ENCODE measurements at regions not wholly inside any gene's neighbourhood (a gene's known extent, or its start where the extent isn't known, plus 50 kb on each side); places are given as distances from the start of the nearest gene placed in this dataset.
"Not testable (repeated sequence)": the region's sequence is repeated elsewhere in the genome, so short reads cannot be mapped to it uniquely, and the experiment has no call there.

DNA sequence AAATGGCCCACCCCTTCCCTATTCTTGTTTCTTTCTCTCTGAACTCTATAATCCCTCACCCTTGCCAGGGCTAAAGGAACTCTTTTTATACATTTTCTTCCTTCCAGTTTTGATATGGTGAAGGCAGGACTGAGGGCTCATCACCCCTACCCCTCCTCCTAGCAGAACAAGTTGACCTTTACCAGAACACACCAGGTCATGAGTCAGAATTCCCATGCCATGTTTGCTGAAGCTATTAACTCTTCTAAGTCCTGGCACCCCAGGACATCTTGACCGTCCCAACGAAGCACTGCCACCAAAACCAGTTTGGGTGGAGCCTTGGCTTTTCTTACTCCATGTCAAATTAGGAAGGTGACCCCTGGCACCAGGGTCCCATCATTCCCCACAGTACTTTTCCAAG lies 57.5 kb upstream of the DYNLT3 start:
- DNase-seq (ENCODE audit: low read depth in 4 of 4, low spot score in 3 of 4), result no peak

DNA sequence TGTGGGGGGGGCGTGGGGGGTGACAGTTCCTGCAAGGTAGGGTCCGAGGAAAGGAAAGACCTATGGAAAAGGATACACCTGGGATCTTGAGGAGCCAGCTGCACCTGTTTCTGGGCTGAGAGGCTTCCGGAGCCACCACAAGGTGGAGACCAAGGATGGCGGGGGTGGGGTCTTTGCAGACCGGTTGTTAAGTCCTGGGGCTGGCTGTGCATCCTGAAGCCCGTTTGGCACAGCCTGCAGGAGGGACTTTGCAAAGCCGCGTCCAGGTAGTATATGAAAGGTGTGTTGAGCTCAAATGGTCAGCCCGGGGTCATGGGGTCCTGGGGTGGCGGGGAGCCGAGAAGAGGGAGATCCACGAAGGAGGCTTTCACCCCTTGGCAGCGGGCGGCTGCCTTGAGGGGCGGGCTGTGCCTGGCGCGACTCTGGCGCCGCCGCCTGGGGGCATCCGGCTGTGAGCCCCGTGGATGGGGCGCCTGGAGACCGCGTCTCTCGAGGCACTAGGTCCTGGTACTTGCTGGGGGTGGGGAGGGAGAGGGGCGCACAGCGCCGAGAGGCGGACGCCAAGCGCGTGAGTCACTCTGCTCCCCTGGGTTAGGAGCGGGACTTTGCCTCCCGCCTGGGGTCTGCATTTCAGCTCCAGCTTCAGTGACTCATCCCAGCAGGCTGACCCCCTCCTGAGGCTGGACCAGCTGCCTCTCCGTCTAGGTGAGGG lies 58.2 kb upstream of the DYNLT3 start:
- DNase-seq (ENCODE audit: low read depth in 4 of 4, low spot score in 3 of 4), result peak in 1 of 4 donors; percentile 5

DNA sequence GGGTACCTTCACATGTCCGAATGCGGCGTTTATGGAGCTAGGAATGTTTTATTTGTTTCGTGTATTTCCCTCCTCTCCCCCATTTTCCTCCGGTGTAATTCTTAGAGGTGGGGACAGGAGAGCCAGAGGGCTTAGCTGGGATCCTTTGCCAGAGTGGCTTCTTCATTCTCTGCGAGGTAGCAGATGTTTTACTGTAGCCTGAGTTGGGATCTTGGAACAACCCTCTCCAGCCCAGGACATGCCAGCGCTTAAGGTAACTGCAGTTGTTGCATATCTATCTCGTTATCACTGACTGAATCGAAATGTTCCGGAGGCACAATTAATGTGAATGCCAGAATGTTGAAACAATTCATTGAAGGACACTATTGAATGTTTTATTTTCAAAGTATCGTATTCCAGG lies 59.0 kb upstream of the DYNLT3 start:
- no peak for DNase-seq (ENCODE audit: low read depth in 4 of 4, low spot score in 3 of 4)

DNA sequence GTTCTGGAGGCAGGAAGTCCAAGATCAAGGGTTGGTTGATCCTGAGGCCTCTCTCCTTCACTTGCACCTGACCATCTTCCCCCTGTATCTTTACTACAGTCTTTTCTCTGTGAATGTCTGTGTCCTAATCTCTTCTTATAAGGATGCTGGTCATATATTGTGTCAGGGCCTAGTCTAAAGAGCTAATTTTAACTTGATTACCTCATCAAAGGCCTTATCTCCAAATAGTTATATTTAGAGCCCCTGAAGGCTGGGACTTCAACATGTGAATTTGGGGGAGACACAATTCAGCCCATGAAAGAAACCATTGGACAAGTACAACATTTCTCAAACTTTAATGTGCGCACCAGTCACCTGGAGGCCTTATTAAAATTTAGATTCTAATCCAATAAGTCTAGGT lies 62.8 kb upstream of the DYNLT3 start:
- DNase-seq (ENCODE audit: low read depth in 4 of 4, low spot score in 3 of 4), result no peak

GRCh38 chrX:37912304-37912703 lies 64.9 kb upstream of the DYNLT3 start:
- no peak for DNase-seq (ENCODE audit: low read depth in 4 of 4, low spot score in 3 of 4)

DNA sequence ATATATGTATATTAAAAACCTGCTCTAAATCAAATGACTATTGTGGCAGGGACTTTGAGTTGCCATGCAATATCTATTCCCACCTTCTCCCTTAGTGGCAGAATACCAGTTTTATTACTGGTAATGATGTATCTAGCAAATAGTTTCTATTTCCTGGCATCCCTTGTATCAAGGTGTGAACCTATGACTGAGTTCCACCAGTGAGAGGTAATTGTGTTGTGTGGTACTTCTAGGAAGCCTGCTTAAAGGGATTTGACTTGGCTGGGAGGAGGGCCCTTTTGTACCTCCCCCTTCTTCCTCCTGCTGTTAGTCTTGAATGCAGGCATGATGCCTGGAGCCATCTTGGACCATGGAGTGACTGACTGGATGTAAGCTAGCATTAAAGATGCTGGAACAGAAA lies 65.4 kb upstream of the DYNLT3 start:
- DNase-seq (ENCODE audit: low read depth in 4 of 4, low spot score in 3 of 4), result no peak

DNA sequence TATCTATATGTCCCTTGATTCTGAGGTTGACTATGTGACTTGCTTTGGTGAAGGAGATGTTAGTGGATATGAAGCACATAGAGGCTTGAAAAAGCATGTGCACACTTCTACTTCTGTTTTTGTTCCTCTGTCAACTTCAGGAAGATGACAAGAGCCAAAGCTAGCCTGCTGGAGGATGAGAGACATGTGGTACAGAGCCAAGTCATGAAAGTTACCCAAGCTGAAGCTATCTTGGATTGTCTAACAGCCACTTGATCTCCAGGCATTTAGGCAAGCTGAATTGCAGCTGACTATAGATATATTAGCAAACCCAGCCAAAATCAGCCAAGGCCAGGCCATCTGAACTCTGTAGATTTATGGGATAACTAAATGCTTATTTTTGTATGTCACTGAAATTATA lies 70.8 kb upstream of the DYNLT3 start:
- no peak for DNase-seq (ENCODE audit: low read depth in 4 of 4, low spot score in 3 of 4)

GRCh38 chrX:37918703-37919102 lies 71.3 kb upstream of the DYNLT3 start:
- no peak for DNase-seq (ENCODE audit: low read depth in 4 of 4, low spot score in 3 of 4)

GRCh38 chrX:37921758-37922157 lies 74.4 kb upstream of the DYNLT3 start:
- DNase-seq (ENCODE audit: low read depth in 4 of 4, low spot score in 3 of 4), result no peak

DNA sequence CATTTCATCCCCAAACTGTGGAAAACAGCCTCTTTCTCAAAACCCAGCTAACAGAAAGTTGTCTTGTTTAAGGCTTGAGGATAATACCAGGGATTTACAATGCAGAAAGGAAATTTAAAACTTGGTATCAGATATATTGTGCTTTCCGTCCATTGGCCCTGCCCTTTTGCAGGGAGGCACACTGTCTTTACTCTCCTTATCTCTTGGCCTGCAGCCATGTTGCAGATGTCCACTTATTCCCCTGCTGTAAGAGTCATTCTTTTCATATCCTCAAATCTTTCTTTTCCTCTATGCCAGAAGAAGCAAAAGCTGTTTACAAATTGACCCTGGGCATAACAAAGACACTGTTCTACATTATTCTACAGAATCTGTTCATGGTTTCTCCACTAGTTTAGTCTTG lies 75.6 kb upstream of the DYNLT3 start:
- no peak for DNase-seq (ENCODE audit: low read depth in 4 of 4, low spot score in 3 of 4)

DNA sequence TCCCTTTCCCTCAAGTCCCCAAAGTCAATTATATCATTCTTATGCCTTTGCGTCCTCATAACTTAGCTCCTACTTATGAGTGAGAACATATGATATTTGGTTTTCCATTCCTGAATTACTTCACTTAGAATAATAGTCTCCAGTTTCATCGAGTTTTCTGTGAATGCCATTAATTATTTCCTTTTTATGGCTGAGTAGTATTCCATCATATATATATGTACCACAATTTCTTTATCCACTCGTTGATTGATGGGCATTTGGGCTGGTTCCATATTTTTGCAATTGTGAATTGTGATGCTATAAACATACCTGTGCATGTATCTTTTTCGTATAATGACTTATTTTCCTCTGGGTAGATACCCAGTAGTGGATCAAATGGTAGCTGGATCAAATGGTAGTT lies 78.4 kb upstream of the DYNLT3 start:
- DNase-seq (ENCODE audit: low read depth in 4 of 4, low spot score in 3 of 4), result not testable (repeated sequence)

GRCh38 chrX:37926700-37927099 lies 79.3 kb upstream of the DYNLT3 start:
- peak in 1 of 4 donors; percentile 3 for DNase-seq (ENCODE audit: low read depth in 4 of 4, low spot score in 3 of 4)

- no peak for DNase-seq (ENCODE audit: low read depth in 4 of 4, low spot score in 3 of 4)
These were observed 64.2 kb upstream of the SYTL5 start for GRCh38 chrX:37942170-37942569.

DNA sequence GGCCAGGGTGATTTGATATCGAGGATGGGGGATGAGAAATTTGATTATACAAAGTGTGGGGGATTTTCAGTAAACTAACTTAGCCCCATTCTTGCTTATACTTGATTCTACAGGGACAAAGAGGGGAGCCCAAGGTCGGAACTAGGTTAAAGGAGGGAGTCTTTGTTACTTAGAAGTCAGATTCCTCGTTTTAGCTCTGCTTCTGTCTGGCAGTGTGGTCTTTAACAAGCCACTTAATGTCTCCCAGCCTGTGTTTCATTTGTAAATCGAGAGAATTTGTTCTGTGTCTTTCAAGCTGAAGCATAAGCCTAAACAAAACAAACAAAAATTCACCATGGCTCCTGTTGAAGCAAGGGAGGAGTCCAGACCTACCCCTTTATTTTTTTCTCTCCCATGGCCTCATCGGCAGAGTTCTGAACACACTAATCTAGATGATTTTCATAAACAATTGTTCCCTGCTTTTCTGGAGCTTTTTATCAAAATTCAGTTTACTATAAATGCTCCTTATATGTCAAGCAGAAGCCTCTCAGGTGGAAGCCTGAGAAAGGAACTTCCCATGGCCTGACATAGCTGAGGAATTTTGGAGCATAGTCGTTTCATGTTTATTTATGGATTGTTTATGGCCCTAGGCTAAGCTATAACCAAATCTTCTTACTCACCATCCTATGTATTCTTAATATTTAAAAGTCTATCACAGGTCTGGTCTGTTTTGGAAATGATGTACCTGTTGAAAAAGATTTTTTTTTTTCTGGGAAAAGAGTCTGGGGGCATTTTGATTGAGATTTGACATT lies 62.6 kb upstream of the SYTL5 start:
- no peak for DNase-seq (ENCODE audit: low read depth in 4 of 4, low spot score in 3 of 4)

DNA sequence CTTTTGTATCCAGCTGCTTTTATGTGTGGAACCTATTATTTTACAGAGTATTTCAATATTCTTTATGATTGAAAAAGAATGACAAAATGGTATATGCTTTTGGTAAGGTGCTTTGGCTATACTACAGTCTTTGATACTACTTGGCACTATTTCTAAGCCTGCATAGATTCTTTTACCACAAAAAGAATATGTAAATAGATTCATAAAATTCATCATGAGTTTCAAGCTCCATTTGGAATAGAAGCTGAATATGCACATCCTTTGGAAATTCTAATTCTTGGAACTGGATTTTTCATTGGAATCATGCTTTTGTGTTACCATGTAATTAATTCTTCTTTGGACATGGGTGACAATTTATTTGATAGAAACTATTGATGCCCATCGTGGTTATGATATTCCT lies 60.2 kb upstream of the SYTL5 start:
- no peak for DNase-seq (ENCODE audit: low read depth in 4 of 4, low spot score in 3 of 4)

GRCh38 chrX:37955273-37955672 lies 51.1 kb upstream of the SYTL5 start:
- DNase-seq (ENCODE audit: low read depth in 4 of 4, low spot score in 3 of 4), result no peak

GRCh38 chrX:37956223-37956622 lies 50.1 kb upstream of the SYTL5 start:
- no peak for DNase-seq (ENCODE audit: low read depth in 4 of 4, low spot score in 3 of 4)

Measured in right renal pelvis (tissue), 4 donors.